ENCODE measurements at regions not wholly inside any gene's neighbourhood (a gene's known extent, or its start where the extent isn't known, plus 50 kb on each side); places are given as distances from the start of the nearest gene placed in this dataset.

- TF ChIP-seq POLR2A (IDR thresholded peaks at IDR 0.05; ENCODE audit: low read depth, low read length) = no peak
- no peak for TF ChIP-seq POLR2AphosphoS5 (IDR thresholded peaks at IDR 0.05; ENCODE audit: low read depth, low read length)
Measured at GRCh38 chr12:77724367-77724957, 106.2 kb upstream of the NAV3 start.

Measured in GM12892 (cell line).